Lung microvascular endothelial cell (primary cell): ENCODE measurements at regions not wholly inside any gene's neighbourhood (a gene's known extent, or its start where the extent isn't known, plus 50 kb on each side); places are given as distances from the start of the nearest gene placed in this dataset.

Experiments
- DNase-seq, 2 donors: peaks; one replicate each; pipeline versions ENCODE4 v3.0.0 to v3.0.0-alpha.2; 2010; ENCODE audit warnings: low read depth in 2 of 2

DNA sequence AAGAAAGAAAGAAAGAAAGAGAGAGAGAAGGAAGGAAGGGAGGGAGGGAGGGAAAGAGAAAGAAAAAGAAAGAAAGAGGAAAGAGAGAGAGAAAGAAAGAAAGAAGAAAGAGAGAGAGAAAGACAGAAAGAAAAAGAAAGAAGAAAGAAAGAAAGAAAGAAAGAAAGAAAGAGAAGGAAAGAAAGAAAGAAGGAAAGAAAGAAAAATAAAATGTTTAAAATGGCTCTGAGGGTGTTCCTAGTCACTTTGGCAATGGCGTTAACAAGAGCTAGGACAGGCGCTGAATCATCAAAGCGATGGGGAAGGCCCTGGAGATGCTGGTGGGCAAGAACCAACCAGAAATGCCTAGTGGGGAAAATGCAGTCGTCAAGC is 77.8 kb upstream of the GPC1 start:
- DNase-seq: no peak

DNA sequence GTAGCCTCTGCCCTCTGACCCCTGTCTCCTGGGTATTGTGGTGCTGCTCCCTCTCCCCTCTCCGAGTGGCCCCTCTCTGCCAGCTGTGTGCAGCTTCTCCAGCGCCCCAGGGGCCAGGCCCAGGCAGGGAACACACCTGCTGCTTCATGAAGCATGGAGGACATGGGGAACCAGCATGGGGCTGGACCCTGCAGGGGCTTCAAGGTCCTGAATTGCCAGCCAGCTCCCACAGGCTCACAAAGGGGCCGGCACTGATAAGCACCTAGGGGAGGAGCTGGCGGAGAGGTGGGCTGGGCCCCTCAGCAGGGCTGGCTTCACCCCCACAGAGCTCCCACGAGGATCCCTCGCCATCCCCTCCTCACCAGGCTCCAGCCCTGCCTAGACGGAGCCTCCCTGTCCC is 77.4 kb upstream of the GPC1 start:
- DNase-seq: no peak

- DNase-seq: no peak
Observed at GRCh38 chr2:240358821-240359397, 76.6 kb upstream of the GPC1 start.

- DNase-seq: no peak
Observed at GRCh38 chr2:240359695-240360094, 75.8 kb upstream of the GPC1 start.

- DNase-seq: no peak
Observed at GRCh38 chr2:240360645-240361475, 74.6 kb upstream of the GPC1 start.

DNA sequence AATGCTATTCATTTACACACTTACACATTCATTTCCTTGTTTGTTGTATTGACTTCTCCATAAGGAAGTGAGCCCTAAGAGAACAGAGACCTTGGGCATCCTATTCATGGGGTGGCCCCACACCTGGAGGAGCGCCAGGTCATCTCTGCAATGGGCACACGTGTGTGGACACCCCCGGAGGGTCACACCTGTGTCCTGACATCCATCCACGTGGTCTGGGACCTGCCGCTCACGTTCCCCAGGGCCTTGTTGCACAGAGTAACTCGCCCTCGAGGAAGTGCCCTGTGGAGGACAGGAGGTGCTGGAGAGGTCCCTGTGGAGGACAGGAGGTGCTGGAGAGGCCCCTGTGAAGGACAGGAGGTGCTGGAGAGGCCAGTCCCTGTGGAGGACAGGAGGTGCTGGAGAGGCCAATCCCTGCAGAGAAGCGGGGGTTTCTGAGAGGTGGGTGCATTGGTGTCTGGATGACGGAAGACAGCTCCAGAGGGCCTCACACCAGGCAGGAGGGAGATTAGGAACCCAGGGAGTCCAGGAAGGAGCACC is 73.2 kb upstream of the GPC1 start:
- DNase-seq: no peak

DNA sequence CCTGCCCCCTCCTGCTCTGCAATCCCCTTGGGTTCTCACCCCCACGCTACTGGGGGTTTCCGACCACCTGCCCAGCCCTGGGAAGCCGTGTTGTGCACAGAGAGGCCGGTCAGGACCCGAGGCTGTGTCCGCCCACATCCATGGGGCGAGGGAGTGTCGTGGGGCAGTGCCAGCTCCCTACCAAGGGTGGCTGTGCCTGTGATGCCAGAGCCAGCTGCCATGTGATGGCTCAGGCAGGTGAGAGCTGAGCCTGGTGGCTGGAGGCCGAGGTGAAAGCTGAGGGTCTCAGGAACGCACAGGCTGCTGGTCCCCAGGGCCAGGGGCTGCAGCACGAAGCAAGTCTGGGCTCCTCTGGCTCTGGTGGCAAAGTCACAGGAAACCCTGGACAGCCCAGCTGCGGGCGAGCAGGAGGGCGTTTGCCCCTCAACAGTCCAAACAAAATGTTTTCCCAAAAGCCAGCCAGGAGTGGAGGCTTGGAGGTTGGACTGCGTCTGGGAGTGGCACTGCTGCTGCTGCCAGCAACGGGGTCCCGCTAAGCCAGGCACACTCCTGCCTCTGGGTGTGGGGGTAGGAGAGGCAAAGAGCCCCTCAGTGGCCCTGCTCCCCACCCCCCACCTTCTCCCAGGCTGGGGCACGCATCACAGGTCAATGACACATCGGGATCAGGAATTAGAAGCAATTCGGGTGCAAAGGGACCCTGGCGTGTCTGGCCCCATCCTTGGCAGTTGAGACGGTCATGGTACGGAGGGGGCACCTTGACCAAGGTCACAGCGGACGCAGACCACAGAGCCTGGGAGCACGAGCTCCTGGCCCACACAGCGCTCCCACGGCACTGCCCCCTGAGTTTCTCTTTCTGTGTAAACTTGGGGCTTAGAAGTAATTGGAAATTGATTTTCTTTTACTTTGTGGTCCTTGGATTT is 72.4 kb upstream of the GPC1 start:
- DNase-seq: no peak

DNA sequence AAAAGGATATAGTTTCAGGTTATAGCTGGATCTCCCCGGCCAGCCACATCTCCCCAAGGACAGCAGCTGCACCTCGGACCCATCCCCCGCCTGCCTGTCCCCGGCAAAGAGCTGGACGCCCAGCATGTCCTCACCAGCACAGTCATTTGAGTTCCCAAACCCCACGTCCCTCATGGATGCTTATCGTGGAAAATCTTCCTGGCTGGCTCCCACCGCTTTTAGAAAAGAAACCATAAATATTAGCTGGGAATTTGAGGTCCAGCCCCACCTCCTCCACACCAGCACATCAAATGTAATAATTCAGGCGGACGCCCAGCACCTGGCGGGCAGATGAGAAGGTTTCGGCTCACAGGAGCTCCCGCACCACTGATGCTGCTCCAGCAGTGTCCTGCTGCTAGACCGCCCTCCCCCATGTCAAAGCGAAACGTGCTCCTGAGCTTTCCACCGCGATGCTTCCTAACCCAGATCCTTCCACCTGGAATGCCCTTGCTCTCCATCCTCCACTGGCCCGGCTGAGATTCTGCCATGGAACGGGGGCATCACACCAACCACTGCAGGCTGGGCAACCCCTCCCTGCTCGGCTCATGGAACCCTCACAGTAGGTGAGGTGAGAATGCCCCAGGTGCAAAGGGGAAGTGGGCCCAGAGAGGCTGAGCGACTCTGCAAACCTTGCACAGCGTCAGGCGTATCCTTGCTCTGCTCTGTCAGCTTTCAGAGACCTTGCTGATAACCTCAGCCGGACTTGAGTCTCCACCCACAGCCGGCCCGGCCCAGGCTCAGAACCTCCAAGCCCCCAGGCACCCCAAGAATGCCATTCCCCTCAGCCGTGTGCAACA is 71.5 kb upstream of the GPC1 start:
- no peak for DNase-seq

DNA sequence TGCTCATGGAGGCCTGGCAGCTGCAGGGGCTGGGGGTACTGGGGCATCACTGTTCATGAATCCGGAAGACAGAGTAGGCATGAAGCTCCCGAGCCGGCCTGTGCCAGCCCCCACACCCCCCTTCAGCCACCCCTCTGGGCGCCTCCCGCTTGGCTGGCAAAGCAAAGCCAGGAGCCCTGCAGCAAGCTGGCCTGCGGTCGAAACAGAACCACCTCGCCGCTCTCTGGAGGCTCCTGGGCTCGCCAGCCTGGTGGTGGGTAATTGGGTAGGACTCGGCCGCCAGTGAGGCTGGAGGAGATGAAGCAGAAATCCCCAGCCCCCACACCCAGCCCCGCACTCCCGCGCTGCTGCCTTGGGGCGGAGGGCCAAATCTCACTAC is 70.9 kb upstream of the GPC1 start:
- no peak for DNase-seq

DNA sequence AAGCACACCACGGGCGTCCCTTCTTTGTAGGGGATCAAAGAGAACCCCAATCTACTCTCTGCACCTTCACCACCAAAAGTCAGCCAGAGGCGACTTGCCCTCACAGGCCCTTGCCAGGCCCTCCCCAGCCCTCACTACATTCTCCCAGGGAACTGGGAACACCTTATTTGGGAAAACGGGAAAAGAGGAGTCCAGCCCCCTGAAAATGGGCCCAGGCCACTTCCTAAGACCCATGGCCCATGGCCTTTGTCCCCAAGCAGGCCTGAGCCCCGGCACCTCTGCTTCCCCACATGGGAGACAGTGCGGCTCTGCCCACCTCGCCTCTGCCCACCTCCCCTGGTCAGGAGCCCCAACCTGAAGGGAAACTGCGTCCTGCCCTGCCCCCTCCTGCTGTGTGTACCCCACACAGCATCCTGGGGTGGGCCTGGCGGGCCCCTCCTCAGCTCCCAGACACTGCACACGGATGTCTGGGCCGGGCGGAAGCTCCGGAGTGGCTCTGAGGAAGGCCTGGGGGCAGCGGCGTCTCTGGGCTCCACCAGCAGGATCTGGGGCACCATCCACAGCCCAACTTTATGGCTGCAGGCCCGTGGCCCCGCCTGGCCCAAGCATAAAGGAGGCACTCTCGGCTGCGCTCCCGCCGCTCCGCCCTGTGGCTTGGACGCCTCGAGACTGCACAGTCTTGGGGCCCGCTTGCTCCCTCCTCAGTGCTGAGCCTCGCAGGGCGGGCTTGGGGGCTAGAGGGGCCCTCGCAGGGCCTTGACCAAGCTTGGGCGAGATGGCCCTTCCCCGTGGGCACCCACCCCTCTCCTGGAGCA is 70.3 kb upstream of the GPC1 start:
- no peak for DNase-seq

GRCh38 chr2:240365971-240366471 is 69.4 kb upstream of the GPC1 start:
- peak in 1 of 2 donors; percentile 11 for DNase-seq

GRCh38 chr2:240366901-240367300 is 68.6 kb upstream of the GPC1 start:
- no peak for DNase-seq

GRCh38 chr2:240367721-240368120 is 67.7 kb upstream of the GPC1 start:
- DNase-seq: no peak

- DNase-seq: no peak
Observed at GRCh38 chr2:240368781-240369331, 66.6 kb upstream of the GPC1 start.

- DNase-seq: no peak
Observed at GRCh38 chr2:240369335-240369734, 66.1 kb upstream of the GPC1 start.

DNA sequence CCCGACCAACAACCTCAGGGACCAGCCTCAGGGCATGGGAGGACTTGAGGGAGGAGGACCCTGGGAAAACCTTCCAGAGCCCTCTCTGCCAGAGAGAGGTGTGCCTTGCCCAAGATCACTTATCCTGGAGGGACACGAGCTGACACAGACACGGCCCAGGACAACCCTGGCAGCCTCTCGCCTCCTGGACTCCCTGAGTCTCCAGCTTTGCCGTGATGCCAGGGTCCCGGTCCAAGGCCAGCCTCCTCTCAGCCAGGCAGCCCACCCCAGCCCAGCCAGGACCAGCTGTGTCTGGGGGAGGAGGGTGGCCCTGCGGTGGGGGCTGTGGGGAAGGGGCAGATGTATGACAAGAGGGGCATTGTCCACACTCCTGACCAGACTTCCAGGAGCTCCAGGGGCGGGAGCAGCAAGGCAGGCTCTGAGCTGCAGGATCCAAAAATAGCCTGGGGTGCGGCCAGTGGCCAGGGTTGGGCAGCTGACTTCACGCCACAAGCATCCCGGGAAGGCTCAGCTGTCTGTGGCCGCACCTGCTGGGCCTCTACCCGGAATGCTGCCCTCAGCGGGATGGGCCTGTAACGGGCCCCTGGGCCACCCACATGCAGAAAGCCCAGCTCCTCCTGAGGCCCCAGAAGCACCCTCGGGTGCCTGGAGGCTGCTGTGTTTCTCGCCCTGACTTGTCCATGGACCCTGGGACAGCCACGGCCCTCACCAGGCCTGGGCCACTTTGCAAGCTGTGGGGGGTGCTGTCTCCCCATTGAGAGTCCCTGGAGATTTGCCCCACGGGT is 65.5 kb upstream of the GPC1 start:
- DNase-seq: peak in 1 of 2 donors; percentile 27

GRCh38 chr2:240371129-240372000 is 64.1 kb upstream of the GPC1 start:
- DNase-seq: no peak

DNA sequence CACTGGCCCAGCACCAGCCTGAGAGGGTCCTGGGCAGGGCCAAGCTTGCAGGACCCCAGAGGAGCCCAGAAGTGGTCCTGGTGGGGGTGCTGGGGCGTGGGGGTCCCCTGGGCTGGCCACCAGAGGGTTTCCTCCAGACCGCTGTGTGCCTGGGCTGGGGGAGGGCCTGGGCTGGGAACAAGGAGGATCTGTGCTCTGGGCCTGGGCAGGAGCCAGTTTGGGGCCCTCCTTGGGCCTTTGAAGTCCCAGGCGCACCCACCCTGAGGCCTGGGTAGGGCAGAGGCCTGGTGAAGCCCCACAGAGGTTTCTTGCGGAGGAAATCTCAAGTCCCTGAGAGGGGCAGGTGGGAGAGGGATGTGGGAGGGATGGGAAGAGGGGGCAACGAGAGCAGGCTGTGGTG is 63.4 kb upstream of the GPC1 start:
- no peak for DNase-seq
